Esophagus squamous epithelium (tissue), 4 donors: ENCODE measurements at regions not wholly inside any gene's neighbourhood (a gene's known extent, or its start where the extent isn't known, plus 50 kb on each side); places are given as distances from the start of the nearest gene placed in this dataset.

ENCODE experiments used
- POLR2A ChIP-seq, 4 donors: fragments of 450-650 bp; IDR thresholded peaks; one replicate each; pipeline ENCODE4 v1.6.1; 2017; ENCODE audit warnings: antibody characterized with exemption in 4 of 4, mild to moderate bottlenecking in 4 of 4, moderate library complexity in 3 of 4
- TF ChIP-seq, protein P1 (sequence below), 6 experiments: fragments of 450-650 bp in 4 of 6; fragments of 200-600 bp in 2 of 6; sonication (generic) in 2 of 6; IDR thresholded peaks; one replicate each; pipeline ENCODE4 v1.5.1; 2016 to 2019; ENCODE audit warnings: antibody characterized with exemption in 6 of 6, mild to moderate bottlenecking in 4 of 6, moderate library complexity in 4 of 6

DNA sequence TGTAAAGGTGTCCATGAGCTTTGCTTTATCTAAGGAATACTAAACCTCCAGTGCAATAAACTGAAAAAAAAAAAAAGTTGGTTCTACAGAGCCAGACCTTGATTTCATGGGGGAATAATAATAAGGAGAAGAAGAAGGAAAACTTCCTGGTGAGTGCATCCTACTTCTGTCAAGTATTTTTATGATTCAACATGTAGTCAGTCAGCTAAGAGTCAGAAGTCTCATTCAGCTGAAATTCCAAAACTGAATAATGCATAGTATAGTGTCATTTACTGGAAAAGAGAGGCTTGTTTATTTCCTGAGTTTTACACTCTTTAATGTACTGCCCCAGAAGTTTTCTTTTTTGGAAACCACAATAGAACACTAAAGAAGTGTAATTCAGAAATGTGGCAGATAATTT, 77.8 kb upstream of the TACR1 start:
- no peak for TF ChIP-seq POLR2A (IDR thresholded peaks at IDR 0.05)
- TF ChIP-seq, protein P1, sequence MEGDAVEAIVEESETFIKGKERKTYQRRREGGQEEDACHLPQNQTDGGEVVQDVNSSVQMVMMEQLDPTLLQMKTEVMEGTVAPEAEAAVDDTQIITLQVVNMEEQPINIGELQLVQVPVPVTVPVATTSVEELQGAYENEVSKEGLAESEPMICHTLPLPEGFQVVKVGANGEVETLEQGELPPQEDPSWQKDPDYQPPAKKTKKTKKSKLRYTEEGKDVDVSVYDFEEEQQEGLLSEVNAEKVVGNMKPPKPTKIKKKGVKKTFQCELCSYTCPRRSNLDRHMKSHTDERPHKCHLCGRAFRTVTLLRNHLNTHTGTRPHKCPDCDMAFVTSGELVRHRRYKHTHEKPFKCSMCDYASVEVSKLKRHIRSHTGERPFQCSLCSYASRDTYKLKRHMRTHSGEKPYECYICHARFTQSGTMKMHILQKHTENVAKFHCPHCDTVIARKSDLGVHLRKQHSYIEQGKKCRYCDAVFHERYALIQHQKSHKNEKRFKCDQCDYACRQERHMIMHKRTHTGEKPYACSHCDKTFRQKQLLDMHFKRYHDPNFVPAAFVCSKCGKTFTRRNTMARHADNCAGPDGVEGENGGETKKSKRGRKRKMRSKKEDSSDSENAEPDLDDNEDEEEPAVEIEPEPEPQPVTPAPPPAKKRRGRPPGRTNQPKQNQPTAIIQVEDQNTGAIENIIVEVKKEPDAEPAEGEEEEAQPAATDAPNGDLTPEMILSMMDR (IDR thresholded peaks at IDR 0.05): no peak
